ENCODE measurements at regions not wholly inside any gene's neighbourhood (a gene's known extent, or its start where the extent isn't known, plus 50 kb on each side); places are given as distances from the start of the nearest gene placed in this dataset.
"Not testable (repeated sequence)": the region's sequence is repeated elsewhere in the genome, so short reads cannot be mapped to it uniquely, and the experiment has no call there.

DNA sequence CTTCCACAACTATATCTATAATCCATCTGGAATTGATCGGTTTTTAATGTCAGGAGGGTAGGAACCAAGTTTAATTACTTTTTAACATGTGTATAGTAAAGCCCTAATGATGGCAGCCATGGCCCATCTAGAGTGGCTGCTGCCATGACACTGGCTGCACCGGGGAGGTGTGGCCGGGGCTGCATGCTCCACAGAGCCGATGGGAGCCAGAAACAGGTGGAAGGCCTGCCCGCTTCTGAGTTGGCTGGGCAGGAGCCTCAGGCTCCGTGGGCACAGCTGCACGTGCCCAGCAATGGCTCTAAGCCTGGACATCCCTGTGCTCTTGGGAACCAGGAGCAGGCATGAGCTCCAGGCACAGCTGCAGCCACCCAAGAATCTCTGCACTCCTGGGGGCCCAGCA lies 73.0 kb downstream of the GBP6 start:
- no peak for DNase-seq

DNA sequence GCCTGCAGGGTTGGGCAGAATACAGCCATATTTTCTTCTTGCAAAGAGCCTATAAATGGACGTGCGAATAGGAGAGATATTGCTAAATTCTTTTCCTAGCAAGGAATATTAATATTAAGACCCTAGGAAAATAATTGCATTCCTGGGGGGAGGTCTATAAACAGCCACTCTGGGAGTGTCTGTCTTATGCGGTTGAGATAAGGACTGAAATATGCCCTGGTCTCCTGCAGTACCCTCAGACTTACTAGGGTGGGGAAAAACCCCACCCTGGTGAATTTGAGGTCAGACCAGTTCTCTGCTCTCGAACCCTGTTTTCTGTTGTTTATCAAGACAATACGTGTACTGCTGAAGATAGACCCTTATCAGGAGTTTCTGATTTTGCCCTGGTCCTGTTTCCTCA lies 74.4 kb downstream of the GBP6 start:
- not testable (repeated sequence) for DNase-seq

DNA sequence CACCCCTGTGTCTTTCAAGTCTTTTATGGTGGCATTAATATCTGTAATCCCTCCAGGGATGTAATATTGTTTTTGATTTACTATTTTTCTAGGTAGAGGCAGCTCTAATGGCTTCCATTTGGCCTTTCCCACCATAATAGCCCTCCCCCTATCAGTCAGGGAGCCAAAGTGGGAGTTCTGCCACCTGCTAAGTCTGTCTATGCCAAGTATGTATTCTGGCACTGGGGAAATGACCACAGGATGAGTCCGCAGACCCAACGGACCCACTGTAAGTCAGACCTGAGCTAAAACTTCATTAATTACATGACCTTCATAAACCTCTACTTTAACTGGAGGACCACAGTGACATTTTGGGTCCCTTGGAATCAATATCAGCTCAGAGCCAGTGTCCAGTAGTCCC lies 77.1 kb downstream of the GBP6 start:
- DNase-seq = no peak

DNA sequence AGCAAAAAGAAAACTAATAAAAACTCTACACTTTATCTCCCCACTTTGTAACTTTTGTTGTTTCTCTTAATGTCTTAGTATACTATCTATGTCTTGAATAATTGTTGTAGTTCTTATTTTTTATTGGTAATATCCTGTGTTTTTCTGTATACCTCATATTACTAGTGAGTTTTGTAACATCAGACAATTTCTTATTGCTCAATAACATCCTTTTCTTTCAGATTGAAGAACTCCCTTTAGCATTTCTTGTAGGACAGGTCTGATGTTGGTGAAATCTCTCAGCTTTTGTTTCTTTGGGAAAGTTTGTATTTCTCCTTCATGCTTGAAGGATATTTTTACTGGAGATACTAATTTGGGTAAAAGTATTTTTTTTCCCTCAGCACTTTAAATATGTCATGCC lies 79.8 kb upstream of the LRRC8B start:
- no peak for DNase-seq

DNA sequence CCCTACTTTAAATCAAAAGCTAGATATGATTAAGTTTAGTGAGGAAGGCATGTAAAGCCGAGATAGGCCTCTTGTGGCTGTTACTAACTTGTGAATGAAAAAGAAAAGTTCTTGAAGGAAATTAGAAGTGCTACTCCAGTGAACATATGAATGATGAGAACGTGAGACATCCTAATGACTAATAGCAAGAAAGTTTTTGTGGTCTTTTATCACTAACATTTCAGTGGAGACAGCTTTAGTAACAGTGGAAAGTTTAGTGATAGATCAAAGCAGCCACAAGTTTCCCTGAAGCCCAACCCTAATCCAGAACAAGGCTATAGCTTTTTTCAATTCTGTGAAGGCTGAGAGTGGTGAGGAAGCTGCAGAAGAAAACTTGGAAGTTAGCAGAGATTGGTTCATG lies 73.6 kb upstream of the LRRC8B start:
- no peak for DNase-seq

DNA sequence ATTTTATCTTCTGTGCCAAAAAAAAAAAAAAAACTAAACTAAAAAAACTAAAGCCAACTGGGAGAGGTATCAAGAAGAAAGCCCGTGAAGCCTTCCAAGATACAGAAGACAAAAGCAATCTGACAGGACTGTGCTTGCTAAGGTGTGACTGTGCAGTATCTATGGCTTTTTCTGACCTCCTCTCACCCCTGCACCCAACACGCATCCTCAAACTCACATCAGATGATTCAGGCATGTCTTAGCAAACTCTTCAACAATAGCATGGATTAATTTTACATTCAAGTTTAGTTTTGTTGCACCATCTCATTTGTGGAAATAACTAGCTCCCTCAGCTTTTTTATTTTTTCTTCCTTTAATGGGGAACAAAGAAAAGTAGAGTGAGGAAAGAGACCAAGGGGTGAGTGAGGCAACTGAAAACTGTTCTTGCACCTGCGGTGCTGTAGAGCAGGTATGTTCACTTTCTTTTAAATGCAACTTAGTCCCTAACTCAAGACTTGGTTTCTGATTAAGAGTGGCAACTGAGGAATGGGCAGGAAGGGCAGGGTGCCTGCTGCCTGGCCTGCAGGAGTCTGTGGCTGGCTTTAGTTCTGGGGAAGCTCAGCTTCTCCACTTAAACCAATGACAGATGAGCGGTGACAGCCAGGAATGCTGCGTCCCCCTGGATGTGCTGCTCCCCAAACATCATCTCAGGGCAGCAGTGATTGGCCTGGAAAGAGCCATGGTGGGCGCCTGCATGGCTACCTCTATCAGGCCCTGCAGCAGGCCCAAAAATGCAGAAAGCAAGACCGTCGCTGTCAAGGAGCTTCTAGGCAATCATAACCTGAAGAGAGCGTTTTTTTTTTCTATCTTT lies 71.3 kb upstream of the LRRC8B start:
- no peak for DNase-seq

DNA sequence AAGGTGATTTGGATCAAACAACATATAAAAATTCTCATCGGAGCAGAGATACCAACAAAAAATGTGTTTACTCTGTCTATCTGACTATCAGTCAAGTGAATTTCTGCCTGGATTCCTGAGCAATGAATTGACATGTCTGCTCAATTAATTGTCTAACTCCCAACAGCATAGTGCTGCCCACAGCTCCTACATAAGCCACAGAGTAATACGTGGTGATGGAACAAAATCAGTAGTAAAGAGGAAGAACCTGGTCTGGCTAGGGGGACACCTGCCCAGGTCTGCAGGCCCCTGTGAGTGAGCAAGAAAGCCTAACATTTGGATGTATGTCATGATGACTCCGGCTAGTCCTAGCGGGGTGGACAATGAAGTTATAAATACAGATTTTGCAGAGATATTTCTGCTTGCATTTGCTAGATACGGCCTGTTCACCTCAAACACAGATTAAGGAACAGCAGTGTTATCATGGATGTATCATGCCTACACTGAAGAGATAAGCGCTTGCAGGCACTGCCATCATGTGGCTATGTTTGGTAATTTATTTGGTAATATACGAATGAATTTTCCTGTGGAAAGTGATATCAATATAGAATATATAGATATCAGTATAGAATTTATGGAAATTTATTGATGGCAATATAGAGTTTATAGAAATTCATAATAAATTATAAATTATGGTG lies 69.6 kb upstream of the LRRC8B start:
- DNase-seq = peak; percentile 52

DNA sequence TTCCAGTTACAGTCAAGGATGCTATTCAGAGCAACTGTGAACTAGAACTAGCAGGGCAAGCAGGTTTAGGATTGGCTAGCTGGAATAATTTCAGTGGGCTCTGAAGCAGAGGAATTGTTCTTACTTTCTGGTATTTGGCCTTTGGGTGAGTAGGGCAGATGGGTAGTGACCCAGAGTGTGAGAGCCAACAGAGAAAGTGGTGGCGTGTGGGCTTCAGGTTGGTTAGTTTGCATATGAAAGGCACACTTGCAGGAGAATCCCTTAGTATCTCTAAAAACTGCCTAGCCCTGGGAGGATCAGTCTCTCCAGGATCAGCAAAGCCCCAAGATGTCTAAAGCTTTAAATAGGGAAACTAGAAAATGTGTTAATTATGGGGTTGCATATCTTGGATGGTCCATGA lies 67.6 kb upstream of the LRRC8B start:
- DNase-seq = no peak

DNA sequence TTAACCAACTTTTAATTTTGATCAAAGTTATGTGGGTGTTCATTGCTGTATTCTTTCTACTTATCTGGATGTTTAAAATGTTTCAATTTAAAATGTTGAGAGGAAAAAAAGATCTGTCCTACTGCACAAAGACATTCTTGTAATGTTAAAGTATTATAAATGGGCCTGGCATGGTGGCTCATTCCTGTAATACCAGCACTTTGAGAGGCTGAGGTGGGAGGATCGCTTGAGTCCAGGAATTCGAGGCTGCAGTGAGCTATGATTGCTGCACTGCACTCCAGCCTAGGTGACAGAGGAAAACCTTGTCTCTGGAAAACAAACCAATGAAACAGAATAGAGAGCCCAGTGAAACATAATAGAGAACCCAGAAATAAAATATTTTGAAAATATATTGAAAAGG lies 65.5 kb upstream of the LRRC8B start:
- DNase-seq = no peak

DNA sequence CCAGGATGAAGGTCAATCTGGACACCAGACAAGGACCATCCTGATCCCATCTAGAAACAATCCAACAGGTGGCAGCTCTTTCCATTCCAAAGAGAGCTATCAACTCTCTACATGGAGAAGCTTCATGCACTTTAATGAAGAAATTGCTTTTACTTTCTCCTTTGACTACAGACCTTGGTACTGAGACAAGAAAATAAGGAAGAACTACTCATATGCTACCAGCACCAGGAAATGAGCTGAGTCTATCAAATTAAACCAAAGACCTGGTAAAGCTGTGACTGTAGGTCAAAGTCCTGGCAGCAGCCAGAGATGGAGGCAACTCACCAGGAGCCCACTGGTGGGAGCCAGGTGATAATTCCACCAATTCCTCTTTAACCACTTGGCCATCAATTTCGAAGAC lies 64.3 kb upstream of the LRRC8B start:
- DNase-seq = no peak

DNA sequence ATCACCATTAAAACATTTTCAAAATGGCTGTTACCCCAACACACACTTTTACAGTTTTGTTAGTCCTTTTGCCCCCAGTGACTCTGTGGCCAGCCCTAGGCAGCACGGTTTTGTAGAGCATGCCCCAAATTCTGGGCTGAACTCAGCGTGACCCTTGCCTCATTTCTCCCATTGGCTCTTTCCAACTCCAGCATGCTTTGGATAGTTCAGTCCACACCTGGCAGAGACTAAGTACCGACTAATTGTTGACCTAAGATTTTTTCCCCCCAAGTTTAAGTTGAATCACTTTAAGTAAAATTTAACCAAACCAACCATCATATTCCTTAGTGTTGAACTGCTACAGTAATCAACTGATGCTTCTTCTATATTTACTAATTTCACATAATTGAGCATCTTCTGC lies 62.4 kb upstream of the LRRC8B start:
- no peak for DNase-seq

DNA sequence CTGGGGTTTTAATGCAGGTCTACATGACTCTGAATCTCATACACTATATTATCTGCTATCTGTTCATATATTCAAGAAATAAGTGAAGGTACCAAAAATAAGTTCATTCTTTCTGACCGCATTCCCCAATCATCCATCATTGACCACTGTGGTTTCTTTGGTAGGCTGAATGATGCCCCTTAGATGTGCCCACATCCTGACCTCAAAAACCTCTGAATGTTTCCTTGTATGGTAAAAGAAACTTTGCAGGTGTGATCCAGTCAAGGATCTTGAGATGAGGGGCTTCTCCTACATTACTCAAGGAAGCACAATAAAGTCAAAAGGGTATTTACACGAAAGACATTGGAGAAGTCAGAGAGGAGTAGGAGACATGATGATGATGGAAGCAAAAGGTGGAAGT lies 60.6 kb upstream of the LRRC8B start:
- no peak for DNase-seq

DNA sequence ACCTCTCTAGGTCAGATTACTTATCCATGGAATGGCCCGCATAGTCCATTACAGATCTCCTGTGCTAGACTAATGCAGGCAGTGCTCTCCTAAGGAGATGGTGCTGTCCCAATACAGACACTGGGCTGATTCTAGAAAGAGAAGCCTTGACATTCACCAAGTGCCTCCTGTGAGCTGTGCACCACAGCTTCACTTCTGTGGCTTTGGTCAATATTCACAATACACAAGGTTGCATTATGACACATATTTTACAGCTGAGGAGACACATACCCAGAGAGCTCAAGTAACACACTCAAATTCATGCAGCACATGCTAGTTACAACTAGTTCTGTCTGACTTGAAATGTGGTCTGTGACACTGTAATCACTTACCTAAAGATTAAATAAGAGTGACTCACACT lies 59.4 kb upstream of the LRRC8B start:
- DNase-seq = no peak

DNA sequence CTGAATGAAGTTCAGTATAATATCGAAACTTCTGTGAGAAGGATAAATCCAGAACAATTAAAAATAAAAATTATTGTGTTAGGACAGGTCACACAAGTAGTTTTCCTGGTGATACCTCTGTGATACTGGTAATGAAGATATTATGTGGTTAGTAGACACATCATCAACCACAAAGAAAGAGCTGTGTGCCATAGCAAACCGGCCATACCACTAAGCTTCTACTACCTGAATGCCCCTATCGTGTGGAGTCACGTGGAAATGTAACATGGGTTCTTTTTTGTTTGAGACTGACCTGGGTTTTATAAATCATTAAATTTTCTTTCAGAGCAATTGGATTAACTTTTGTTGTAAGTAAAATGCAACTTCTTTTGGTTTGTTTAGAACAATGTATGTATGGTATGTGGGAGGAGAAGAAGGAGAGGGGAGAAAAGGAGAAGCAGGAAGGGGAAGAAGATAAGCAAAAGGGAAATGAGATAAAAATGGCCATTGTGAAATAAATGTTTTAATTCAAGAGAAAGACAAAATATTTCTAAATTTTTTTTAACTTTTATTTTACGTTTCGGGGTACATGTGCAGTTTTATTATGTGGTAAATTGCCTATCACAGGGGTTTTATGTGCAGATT lies 58.2 kb upstream of the LRRC8B start:
- no peak for DNase-seq

DNA sequence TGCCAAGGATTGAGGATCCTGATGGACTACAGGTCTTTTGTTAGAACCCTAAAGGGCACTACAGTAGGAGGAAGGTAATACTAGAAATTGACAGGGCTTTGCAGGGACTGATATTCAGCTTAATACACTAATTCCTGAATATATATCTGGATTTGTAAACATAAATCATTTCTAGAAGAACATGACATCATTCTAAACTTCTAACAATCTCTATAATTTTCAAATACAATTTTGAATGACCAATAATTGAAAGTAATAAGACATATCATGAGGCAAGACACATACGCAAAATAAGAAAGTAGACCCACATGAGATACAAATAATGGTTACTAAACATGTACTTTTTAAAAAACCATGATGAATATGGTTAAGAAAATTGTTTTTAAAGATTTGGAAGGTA lies 52.4 kb upstream of the LRRC8B start:
- no peak for DNase-seq

DNA sequence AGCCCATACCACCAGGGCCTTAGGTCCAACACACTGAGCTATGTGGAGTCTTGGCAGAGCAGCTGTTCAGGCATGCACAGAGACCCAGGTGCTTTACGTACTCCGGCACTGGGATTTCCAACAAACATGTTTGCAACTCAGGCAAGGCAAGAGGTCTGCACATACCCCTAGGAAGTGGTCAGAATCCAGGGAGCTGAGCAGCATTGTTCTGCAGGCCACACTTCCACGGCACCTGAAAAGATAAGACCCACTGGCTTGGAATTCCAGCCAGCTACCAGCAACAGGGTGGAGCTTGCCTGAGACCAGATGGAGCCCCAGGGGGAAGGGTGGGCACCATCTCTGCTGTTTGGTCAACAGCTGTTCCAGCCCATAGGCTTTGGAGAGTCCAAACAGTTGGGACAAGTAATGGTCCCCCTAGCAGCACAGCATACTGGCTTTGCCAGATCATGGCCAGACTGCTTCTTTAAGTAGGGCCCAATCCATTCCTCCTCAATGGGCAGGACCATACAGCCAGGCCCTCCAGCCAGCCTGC lies 51.7 kb upstream of the LRRC8B start:
- no peak for DNase-seq
